H1 (cell line): ENCODE measurements at regions not wholly inside any gene's neighbourhood (a gene's known extent, or its start where the extent isn't known, plus 50 kb on each side); places are given as distances from the start of the nearest gene placed in this dataset.

Source experiments
- POU5F1 ChIP-seq: IDR thresholded peaks from 2 replicates; pipeline ENCODE4 v1.6.1; 2011; ENCODE audit warnings: low read depth, mild to moderate bottlenecking, low read length, moderate library complexity
- RXRA ChIP-seq: IDR thresholded peaks from 2 replicates; pipeline ENCODE4 v1.6.1; 2011; ENCODE audit warnings: low read depth, mild to moderate bottlenecking, low read length, moderate library complexity; ENCODE audit not compliant: insufficient read depth
- TF ChIP-seq, protein P1 (sequence below), 3 experiments: IDR thresholded peaks; 1 replicate in 2 of 3; 2 replicates in 1 of 3; pipeline versions ENCODE4 v1.5.1 to v1.6.1; 2011; ENCODE audit warnings: low read length in 3 of 3, mild to moderate bottlenecking in 3 of 3, inconsistent platforms in 2 of 3, low read depth in 1 of 3, moderate library complexity in 1 of 3; ENCODE audit not compliant: insufficient read depth in 1 of 3; ENCODE audit errors: control extremely low read depth in 1 of 3

- TF ChIP-seq, protein P1, sequence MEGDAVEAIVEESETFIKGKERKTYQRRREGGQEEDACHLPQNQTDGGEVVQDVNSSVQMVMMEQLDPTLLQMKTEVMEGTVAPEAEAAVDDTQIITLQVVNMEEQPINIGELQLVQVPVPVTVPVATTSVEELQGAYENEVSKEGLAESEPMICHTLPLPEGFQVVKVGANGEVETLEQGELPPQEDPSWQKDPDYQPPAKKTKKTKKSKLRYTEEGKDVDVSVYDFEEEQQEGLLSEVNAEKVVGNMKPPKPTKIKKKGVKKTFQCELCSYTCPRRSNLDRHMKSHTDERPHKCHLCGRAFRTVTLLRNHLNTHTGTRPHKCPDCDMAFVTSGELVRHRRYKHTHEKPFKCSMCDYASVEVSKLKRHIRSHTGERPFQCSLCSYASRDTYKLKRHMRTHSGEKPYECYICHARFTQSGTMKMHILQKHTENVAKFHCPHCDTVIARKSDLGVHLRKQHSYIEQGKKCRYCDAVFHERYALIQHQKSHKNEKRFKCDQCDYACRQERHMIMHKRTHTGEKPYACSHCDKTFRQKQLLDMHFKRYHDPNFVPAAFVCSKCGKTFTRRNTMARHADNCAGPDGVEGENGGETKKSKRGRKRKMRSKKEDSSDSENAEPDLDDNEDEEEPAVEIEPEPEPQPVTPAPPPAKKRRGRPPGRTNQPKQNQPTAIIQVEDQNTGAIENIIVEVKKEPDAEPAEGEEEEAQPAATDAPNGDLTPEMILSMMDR (IDR thresholded peaks at IDR 0.05; ENCODE audit: control extremely low read depth in 1 of 3, insufficient read depth in 1 of 3, low read depth in 1 of 3, low read length in 3 of 3), result peak in 1 of 3 experiments; percentile 14; a peak in 1 of 4 replicates
- TF ChIP-seq RXRA, result no peak
- no peak for TF ChIP-seq POU5F1
Measured at GRCh38 chr20:25987073-25987927, 290.6 kb upstream of the ZNF337 start (continued).
